ENCODE measurements at regions not wholly inside any gene's neighbourhood (a gene's known extent, or its start where the extent isn't known, plus 50 kb on each side); places are given as distances from the start of the nearest gene placed in this dataset.
A peak's percentile ranks its signal among the peaks of the same experiment; 100 is the strongest.

GRCh38 chrX:116378961-116379360 lies 57.4 kb upstream of the SLC6A14 start:
- no peak for DNase-seq
- Histone ChIP-seq H3K27me3 (no peaks in the 10 kb centered on the region), H3K36me3 (no peaks in the 10 kb centered on the region), H3K9me3 (no peaks in the 10 kb centered on the region), H3K4me3 (no peak overlapping the region)

GRCh38 chrX:116379854-116380253 lies 56.6 kb upstream of the SLC6A14 start:
- peak; percentile 75 for DNase-seq
- H3K9me3 ChIP-seq = no peaks in the 10 kb centered on the region

GRCh38 chrX:116384406-116384954 lies 51.9 kb upstream of the SLC6A14 start:
- Histone ChIP-seq H3K4me3 (no peak overlapping the region), H3K27me3 (no peaks in the 10 kb centered on the region), H3K36me3 (no peaks in the 10 kb centered on the region), H3K9me3 (no peaks in the 10 kb centered on the region)
- DNase-seq = peak; percentile 73

More at GRCh38 chrX:116379854-116380253, 56.6 kb upstream of the SLC6A14 start:
- no peaks in the 10 kb centered on the region for H3K36me3 ChIP-seq
- no peaks in the 10 kb centered on the region for H3K27me3 ChIP-seq
- no peak overlapping the region for H3K4me3 ChIP-seq
